ENCODE measurements at regions not wholly inside any gene's neighbourhood (a gene's known extent, or its start where the extent isn't known, plus 50 kb on each side); places are given as distances from the start of the nearest gene placed in this dataset.

GRCh38 chrX:74065831-74066390 is 213.4 kb upstream of the XIST start:
- Mint-ChIP-seq H3K4me3 (no peak overlapping the region), H3K9me3 (peaks cover 14% of the 10 kb centered on the region), H3K36me3 (peaks cover 20% of the 10 kb centered on the region), H3K27ac (no peak overlapping the region), H3K27me3 (ENCODE audit: low read depth) (no peaks in the 10 kb centered on the region), H3K4me1 (peaks cover 17% of the 10 kb centered on the region)
- no peak for ATAC-seq
- no peak for TF ChIP-seq NFYB (CRISPR knock-in tag; conservative IDR thresholded peaks at IDR 0.05; ENCODE audit: low read depth)
- no peak for TF ChIP-seq ZBTB43 (CRISPR knock-in tag; IDR thresholded peaks at IDR 0.05)
- no peak for TF ChIP-seq ZMAT4 (CRISPR knock-in tag; IDR thresholded peaks at IDR 0.05)
- DNase-seq (ENCODE audit: low spot score), result no peak
- CTCF ChIA-PET, result no interaction called here
- POLR2A ChIA-PET, result no interaction called here

GRCh38 chrX:74063426-74064155 is 211.1 kb upstream of the XIST start:
- H3K4me3 Mint-ChIP-seq, result no peak overlapping the region
- no peak overlapping the region for H3K27ac Mint-ChIP-seq
- no peaks in the 10 kb centered on the region for H3K27me3 Mint-ChIP-seq (ENCODE audit: low read depth)
- TF ChIP-seq ZNF121 (CRISPR knock-in tag; IDR thresholded peaks at IDR 0.05) (no peak), PREB (CRISPR knock-in tag; IDR thresholded peaks at IDR 0.05; ENCODE audit: borderline replicate concordance) (no peak), PRDM15 (CRISPR knock-in tag; IDR thresholded peaks at IDR 0.05) (no peak), PRRX2 (CRISPR knock-in tag; IDR thresholded peaks at IDR 0.05) (no peak), E2F5 (CRISPR knock-in tag; IDR thresholded peaks at IDR 0.05) (no peak), TEAD4 (CRISPR knock-in tag; IDR thresholded peaks at IDR 0.05) (no peak), ZNF396 (CRISPR knock-in tag; IDR thresholded peaks at IDR 0.05; ENCODE audit: borderline replicate concordance) (no peak), ZSCAN18 (CRISPR knock-in tag; IDR thresholded peaks at IDR 0.05) (no peak), SP1 (CRISPR knock-in tag; conservative IDR thresholded peaks at IDR 0.05) (no peak), EMX1 (CRISPR knock-in tag; IDR thresholded peaks at IDR 0.05) (no peak)
- peaks cover 8% of the 10 kb centered on the region for H3K36me3 Mint-ChIP-seq
- ChIA-PET POLR2A (no interaction called here), CTCF (no interaction called here)
- peaks cover 8% of the 10 kb centered on the region for H3K9me3 Mint-ChIP-seq
- H3K4me1 Mint-ChIP-seq, result peaks cover 19% of the 10 kb centered on the region
- ATAC-seq (no peak), DNase-seq (ENCODE audit: low spot score) (no peak)
